NCI-H446 treated with DMSO at 0.1 percent for 48 hours (cell line): ENCODE measurements at regions not wholly inside any gene's neighbourhood (a gene's known extent, or its start where the extent isn't known, plus 50 kb on each side); places are given as distances from the start of the nearest gene placed in this dataset.

ENCODE experiments used
- DNase-seq: peaks from one replicate; lab custom pipeline; 2025; lab: John Stamatoyannopoulos, UW

GRCh38 chr2:196390243-196391148 is 219.1 kb upstream of the STK17B start:
- DNase-seq: no peak

- no peak for DNase-seq
These were observed 219.7 kb upstream of the STK17B start for GRCh38 chr2:196391149-196391479.

DNA sequence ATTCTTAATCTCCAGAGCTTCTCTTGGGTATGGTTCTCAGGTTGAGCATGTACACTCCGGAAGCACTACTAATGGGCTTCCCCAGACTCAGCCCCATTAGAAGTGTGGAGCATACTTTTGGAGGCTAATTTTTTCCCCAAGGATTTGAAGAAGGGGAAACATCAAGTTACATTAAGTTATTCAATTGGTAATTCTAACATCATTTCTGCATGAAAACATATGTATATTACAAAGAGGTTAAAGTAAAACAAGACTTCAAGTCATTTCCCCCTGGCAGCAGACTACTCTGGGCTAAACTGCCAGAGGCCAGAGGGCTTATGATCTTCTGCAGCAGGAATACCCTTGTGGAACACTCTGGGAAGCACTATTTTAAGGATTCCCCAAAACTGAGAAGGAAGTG is 227.7 kb upstream of the STK17B start:
- no peak for DNase-seq

GRCh38 chr2:196399722-196400691 is 228.6 kb upstream of the STK17B start:
- DNase-seq: no peak

GRCh38 chr2:196403471-196403870 is 232.1 kb upstream of the STK17B start:
- no peak for DNase-seq

GRCh38 chr2:196404276-196404675 is 232.9 kb upstream of the STK17B start:
- no peak for DNase-seq

- DNase-seq: no peak
These were observed 231.7 kb upstream of the CCDC150 start for GRCh38 chr2:196407675-196408264.

GRCh38 chr2:196409376-196409775 is 230.1 kb upstream of the CCDC150 start:
- DNase-seq: no peak

- DNase-seq: no peak
These were observed 229.5 kb upstream of the CCDC150 start for GRCh38 chr2:196410008-196410407.

DNA sequence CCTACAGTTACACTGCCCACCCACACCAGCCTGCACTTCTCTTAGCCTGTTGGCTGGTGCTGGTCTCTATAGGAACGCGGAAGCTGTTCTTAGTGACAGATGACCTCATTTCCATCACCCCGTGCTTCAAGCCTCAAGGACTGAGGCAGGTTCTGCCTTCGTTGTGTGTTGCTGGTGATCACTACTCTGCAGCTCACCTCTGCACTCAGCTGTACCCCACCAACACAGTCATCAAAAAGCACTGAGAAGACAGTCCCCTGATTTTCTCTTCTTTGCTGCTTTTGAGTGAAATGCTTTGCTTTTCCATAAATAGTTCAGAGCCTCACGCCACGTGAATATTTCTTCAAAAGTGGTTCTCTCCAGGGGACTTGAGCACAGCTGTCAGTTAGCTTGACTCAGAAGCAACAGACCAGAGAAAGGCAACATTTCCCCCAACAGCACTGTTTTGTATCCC is 225.7 kb upstream of the CCDC150 start:
- DNase-seq: no peak

- no peak for DNase-seq
These were observed 224.1 kb upstream of the CCDC150 start for GRCh38 chr2:196415384-196415783.

DNA sequence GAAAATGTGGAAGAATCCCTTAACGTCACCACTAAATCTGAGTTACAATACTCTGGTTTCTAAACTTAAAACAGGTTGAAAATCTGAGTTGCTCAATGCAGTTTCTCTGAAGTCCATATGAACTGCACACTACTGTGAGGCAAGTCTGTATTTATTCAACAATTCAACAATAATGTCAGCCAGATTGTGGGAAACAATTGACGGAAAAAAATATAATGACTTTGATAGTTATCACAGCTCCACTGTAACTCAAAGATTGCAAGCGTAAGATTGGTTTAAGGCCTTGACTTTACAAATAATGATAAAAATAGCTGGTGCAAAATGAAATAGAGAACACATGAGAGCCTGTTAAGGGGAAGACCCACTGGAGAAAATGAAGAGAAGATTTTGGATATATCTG is 219.4 kb upstream of the CCDC150 start:
- DNase-seq: no peak

- DNase-seq: no peak
These were observed 217.6 kb upstream of the CCDC150 start for GRCh38 chr2:196421880-196422279.

DNA sequence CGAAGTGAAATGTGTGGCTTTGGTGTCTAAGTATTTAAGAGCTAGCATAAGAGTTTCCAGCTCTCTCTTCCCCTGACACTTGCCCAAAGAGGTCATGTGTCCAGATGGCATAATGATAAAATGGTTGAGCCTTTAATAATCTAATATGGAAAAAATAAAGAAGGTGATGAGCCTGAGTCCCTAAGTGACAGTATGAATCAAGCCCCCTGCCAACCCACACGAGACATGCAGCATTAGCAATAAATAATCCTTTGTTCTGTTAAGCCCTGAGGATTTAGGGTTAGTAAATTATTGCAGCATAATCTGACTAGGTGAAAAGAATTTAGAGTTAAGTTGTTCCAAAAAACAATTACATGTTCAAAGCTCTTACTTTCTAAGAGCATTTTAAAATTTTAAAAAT is 217.2 kb upstream of the CCDC150 start:
- DNase-seq: no peak

DNA sequence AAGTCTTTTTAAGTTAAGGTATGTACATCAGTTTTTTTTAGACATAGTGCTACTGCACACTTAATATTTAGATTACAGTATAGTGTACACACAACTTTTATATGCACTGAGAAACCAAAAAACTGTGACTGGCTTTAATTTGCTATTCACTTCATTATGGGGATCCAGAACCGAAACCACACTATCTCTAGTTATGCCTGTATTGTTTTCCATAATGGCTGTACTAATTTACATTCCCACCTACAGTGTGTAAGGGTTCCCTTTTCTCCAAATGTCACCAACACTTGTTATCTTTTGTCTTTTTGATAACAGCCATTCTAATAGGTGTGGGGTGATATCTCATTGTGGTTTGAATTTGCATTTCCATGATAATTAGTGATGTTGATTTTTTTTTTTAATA is 213.4 kb upstream of the CCDC150 start:
- DNase-seq: no peak

- no peak for DNase-seq
These were observed 211.4 kb upstream of the CCDC150 start for GRCh38 chr2:196427986-196428634.

DNA sequence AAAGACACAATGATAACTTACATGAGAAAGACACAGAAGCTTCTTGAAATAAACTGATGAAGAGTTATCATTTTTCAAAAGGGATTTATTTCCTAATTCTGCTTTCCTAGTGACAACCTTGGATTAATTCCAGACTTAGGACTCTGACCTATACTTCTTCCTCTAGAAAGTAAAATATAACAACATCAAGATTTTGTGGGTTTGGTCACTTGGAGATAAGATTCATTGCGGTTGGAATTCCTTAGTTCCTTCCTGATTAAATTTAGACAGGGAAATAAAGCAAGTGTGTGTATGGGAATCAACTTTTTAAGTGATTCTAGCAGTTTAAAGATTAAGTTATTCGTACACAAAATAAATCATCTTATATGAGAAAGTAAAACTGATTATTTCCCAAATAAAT is 208.4 kb upstream of the CCDC150 start:
- DNase-seq: no peak

GRCh38 chr2:196431957-196432356 is 207.6 kb upstream of the CCDC150 start:
- peak; percentile 41 for DNase-seq

GRCh38 chr2:196433116-196433515 is 206.4 kb upstream of the CCDC150 start:
- DNase-seq: no peak

DNA sequence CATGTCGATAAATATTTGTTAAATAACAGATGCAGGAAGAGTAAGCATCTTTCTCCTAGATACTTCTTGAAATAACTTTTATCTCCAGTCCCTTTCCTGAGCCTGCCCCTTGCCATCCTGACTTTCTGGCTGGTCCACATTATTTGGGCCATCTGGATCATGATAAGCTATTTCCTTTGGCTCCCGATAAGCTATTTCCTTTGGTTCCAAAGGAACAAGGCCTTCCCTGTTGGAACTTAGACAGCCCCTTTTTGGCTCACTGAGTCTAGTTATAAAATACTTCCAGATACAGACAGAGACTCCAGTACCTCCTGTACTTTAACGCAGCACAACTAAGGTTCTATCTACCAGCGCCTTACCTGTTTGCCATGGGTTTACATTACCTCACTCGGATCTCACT is 205.3 kb upstream of the CCDC150 start:
- DNase-seq: no peak

DNA sequence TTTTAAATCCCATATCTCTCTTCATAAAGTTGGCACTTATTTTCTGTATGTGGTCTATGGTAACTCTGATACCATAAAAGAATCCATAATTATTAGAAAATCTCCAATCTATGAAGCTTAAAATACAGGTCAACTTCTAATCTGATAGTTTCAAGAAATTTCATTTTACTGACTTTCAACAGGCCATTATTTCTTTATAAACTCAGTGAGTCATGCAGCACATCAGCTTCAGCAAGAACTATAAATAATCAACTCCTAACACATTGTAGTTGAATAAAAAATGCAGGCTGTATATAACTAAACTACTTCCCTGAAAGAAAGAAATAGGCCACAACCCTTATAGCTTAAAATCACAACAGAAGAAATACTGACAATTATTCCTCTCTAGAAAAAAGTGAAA is 204.3 kb upstream of the CCDC150 start:
- no peak for DNase-seq

- no peak for DNase-seq
These were observed 201.9 kb upstream of the CCDC150 start for GRCh38 chr2:196437626-196438025.
